H1 (cell line): ENCODE measurements at regions not wholly inside any gene's neighbourhood (a gene's known extent, or its start where the extent isn't known, plus 50 kb on each side); places are given as distances from the start of the nearest gene placed in this dataset.

Source experiments
- CTCF ChIA-PET: fragments of 300-600 bp; sonication (Branson Sonifier 250); formaldehyde crosslinking; loops from one replicate; lab custom pipeline; 2021; ENCODE audit not compliant: partially characterized antibody; lab: Charles Lee
- POLR2A ChIA-PET: fragments of 300-600 bp; sonication (Branson Sonifier 250); formaldehyde crosslinking; loops from one replicate; lab custom pipeline; 2021; ENCODE audit warnings: inconsistent platforms; ENCODE audit not compliant: partially characterized antibody; lab: Charles Lee
- DNase-seq, 2 experiments: peaks; one replicate each; pipeline versions ENCODE4 v3.0.0 to v3.0.0-alpha.2; 2010 to 2022; ENCODE audit warnings: low spot score in 2 of 2, low read depth in 1 of 2, mixed read lengths in 1 of 2
- FAIRE-seq: peaks from 2 replicates; lab custom pipeline; 2011; peaks lifted over from hg19 to GRCh38; lab: Jason Lieb, UNC
- H2AFZ ChIP-seq: 2 replicates; pipeline ENCODE4 v1.8.1; 2012; ENCODE audit warnings: low read length, inconsistent platforms
- H2AK5ac ChIP-seq: 2 replicates; pipeline ENCODE4 v1.6.1; 2013; ENCODE audit warnings: low read depth, low read length
- H2BK120ac ChIP-seq: replicated peaks from 2 replicates; pipeline ENCODE3; 2013; ENCODE audit warnings: low read depth, low read length, inconsistent platforms
- H2BK12ac ChIP-seq: 2 replicates; pipeline ENCODE4 v1.6.1; 2013; ENCODE audit warnings: low read depth, low read length
- H2BK15ac ChIP-seq: 2 replicates; pipeline ENCODE4 v1.6.1; 2013; ENCODE audit warnings: low read length
- H2BK20ac ChIP-seq: 2 replicates; pipeline ENCODE4 v1.6.1; 2013; ENCODE audit warnings: low read length
- H2BK5ac ChIP-seq: 2 replicates; pipeline ENCODE4 v1.6.1; 2013; ENCODE audit warnings: low read depth, low read length
- H3K14ac ChIP-seq: 2 replicates; pipeline ENCODE4 v1.6.1; 2013; ENCODE audit warnings: inconsistent platforms; ENCODE audit not compliant: insufficient read length
- H3K18ac ChIP-seq: 2 replicates; pipeline ENCODE4 v1.6.1; 2013; ENCODE audit warnings: low read length; ENCODE audit errors: extremely low read depth
- H3K23ac ChIP-seq: 2 replicates; pipeline ENCODE4 v1.6.1; 2013; ENCODE audit warnings: inconsistent platforms; ENCODE audit not compliant: insufficient read length
- H3K23me2 ChIP-seq: 2 replicates; pipeline ENCODE4 v1.6.1; 2013; ENCODE audit warnings: low read depth, low read length
- H3K27ac ChIP-seq: 2 replicates; pipeline ENCODE4 v1.6.1; 2011; ENCODE audit warnings: low read depth, low read length, inconsistent platforms
- H3K27me3 ChIP-seq, 4 experiments: replicated peaks in 1 of 4; 1 replicate in 1 of 4; 2 replicates in 3 of 4; pipeline versions ENCODE4 v1.6.1 to v1.8.1; 2011 to 2013; ENCODE audit warnings: low read length in 3 of 4, mild to moderate bottlenecking in 3 of 4, inconsistent platforms in 2 of 4, mixed read lengths in 2 of 4, moderate library complexity in 1 of 4; ENCODE audit not compliant: control insufficient read depth in 3 of 4, insufficient read depth in 3 of 4; ENCODE audit errors: extremely low read depth in 1 of 4
- H3K36me3 ChIP-seq, 4 experiments: 2 replicates each; pipeline versions ENCODE4 v1.6.1 to v1.8.1; 2011 to 2013; ENCODE audit warnings: mild to moderate bottlenecking in 4 of 4, low read length in 3 of 4, moderate library complexity in 2 of 4, control low read depth in 1 of 4, inconsistent platforms in 1 of 4; ENCODE audit not compliant: insufficient read depth in 4 of 4, control insufficient read depth in 2 of 4
- H3K4ac ChIP-seq: replicated peaks from 2 replicates; pipeline ENCODE3; 2013; ENCODE audit warnings: low read length, low read depth, mixed read lengths, inconsistent platforms; ENCODE audit not compliant: insufficient read length
- H3K4me1 ChIP-seq, 4 experiments: replicated peaks in 1 of 4; 1 replicate in 1 of 4; 2 replicates in 3 of 4; pipeline versions ENCODE4 v1.6.1 to v1.8.1; 2011 to 2013; ENCODE audit warnings: low read length in 3 of 4, inconsistent platforms in 2 of 4, mixed read lengths in 1 of 4; ENCODE audit not compliant: insufficient read depth in 4 of 4, control insufficient read depth in 3 of 4
- H3K4me2 ChIP-seq, 2 experiments: 2 replicates each; pipeline versions ENCODE4 v1.6.1 to v1.8.1; 2011 to 2013; ENCODE audit warnings: low read depth in 2 of 2, low read length in 2 of 2, control low read depth in 1 of 2, inconsistent platforms in 1 of 2, mild to moderate bottlenecking in 1 of 2; ENCODE audit not compliant: insufficient read depth in 1 of 2
- H3K4me3 ChIP-seq, 4 experiments: fragments of 200-600, 300-600 bp in 1 of 4; sonication (generic), shearing (Covaris generic), sonication (Bioruptor Twin) in 1 of 4; 2 replicates each; pipeline versions ENCODE4 v1.5.1 to v1.8.1; 2011 to 2016; ENCODE audit warnings: low read length in 4 of 4, low read depth in 3 of 4, control low read depth in 2 of 4, inconsistent platforms in 2 of 4, mild to moderate bottlenecking in 2 of 4, mixed read lengths in 1 of 4, moderate library complexity in 1 of 4; ENCODE audit not compliant: insufficient read depth in 2 of 4; ENCODE audit errors: extremely low read depth in 1 of 4
- H3K56ac ChIP-seq: replicated peaks from 2 replicates; pipeline ENCODE3; 2013; ENCODE audit warnings: low read depth, mild to moderate bottlenecking, mixed read lengths, low read length, inconsistent platforms; ENCODE audit not compliant: insufficient read length
- H3K79me1 ChIP-seq: 2 replicates; pipeline ENCODE4 v1.6.1; 2013; ENCODE audit warnings: low read depth, low read length, control low read depth
- H3K79me2 ChIP-seq, 2 experiments: 2 replicates each; pipeline versions ENCODE4 v1.6.1 to v1.8.1; 2012 to 2013; ENCODE audit warnings: low read length in 2 of 2, mild to moderate bottlenecking in 2 of 2, inconsistent platforms in 1 of 2; ENCODE audit not compliant: insufficient read depth in 2 of 2, control insufficient read depth in 1 of 2
- H3K9ac ChIP-seq, 4 experiments: replicated peaks in 1 of 4; 1 replicate in 1 of 4; 2 replicates in 3 of 4; pipeline versions ENCODE4 v1.6.1 to v1.8.1; 2011 to 2013; ENCODE audit warnings: low read depth in 3 of 4, low read length in 3 of 4, control low read depth in 2 of 4, mild to moderate bottlenecking in 2 of 4, moderate library complexity in 2 of 4, inconsistent platforms in 1 of 4; ENCODE audit errors: extremely low read depth in 1 of 4
- H3K9me3 ChIP-seq, 2 experiments: 2 replicates each; pipeline versions ENCODE4 v1.6.1 to v1.8.1; 2012 to 2013; ENCODE audit warnings: mild to moderate bottlenecking in 2 of 2, moderate library complexity in 2 of 2, control low read depth in 1 of 2, inconsistent platforms in 1 of 2, low read depth in 1 of 2, low read length in 1 of 2, mixed read lengths in 1 of 2; ENCODE audit not compliant: insufficient read depth in 2 of 2
- H4K20me1 ChIP-seq, 2 experiments: replicated peaks in 1 of 2; 2 replicates each; pipeline versions ENCODE3 to v1.8.1; 2011 to 2013; ENCODE audit warnings: inconsistent platforms in 2 of 2, low read length in 2 of 2, mild to moderate bottlenecking in 1 of 2; ENCODE audit not compliant: insufficient read depth in 2 of 2, control insufficient read depth in 1 of 2
- H4K5ac ChIP-seq: 2 replicates; pipeline ENCODE4 v1.6.1; 2013; ENCODE audit warnings: low read length, low read depth, mixed read lengths, inconsistent platforms; ENCODE audit not compliant: insufficient read length
- H4K8ac ChIP-seq: 2 replicates; pipeline ENCODE4 v1.8.0; 2013; ENCODE audit warnings: mild to moderate bottlenecking, moderate library complexity, low read length, inconsistent platforms; ENCODE audit not compliant: insufficient read depth; ENCODE audit errors: extremely low read depth
- H4K91ac ChIP-seq: replicated peaks from 2 replicates; pipeline ENCODE3; 2013; ENCODE audit warnings: low read length, mixed read lengths, inconsistent platforms; ENCODE audit not compliant: insufficient read length
- BCL11A ChIP-seq, 2 experiments: IDR thresholded peaks; one replicate each; pipeline ENCODE4 v1.6.1; 2011; ENCODE audit warnings: low read depth in 2 of 2, low read length in 2 of 2, mild to moderate bottlenecking in 2 of 2
- CEBPB ChIP-seq: IDR thresholded peaks from 2 replicates; pipeline ENCODE4 v1.6.1; 2012; ENCODE audit warnings: low read depth, low read length
- CHD2 ChIP-seq: IDR thresholded peaks from 2 replicates; pipeline ENCODE4 v1.6.1; 2012; ENCODE audit warnings: low read length, improper control_type of control experiment
- CREB1 ChIP-seq: IDR thresholded peaks from 2 replicates; pipeline ENCODE4 v1.6.1; 2012; ENCODE audit warnings: inconsistent platforms
- E2F6 ChIP-seq: IDR thresholded peaks from 2 replicates; pipeline ENCODE4 v1.6.1; 2012; ENCODE audit warnings: inconsistent platforms
- EGR1 ChIP-seq: IDR thresholded peaks from 2 replicates; pipeline ENCODE4 v1.6.1; 2011; ENCODE audit warnings: low read depth, low read length, borderline replicate concordance
- EZH2 ChIP-seq: fragments of 200-600 bp; sonication (generic); IDR thresholded peaks from 2 replicates; pipeline ENCODE4 v1.7.1; 2012; ENCODE audit warnings: low read depth, mild to moderate bottlenecking, moderate library complexity, low read length, inconsistent platforms; ENCODE audit not compliant: severe bottlenecking
- GABPA ChIP-seq: IDR thresholded peaks from 2 replicates; pipeline ENCODE4 v1.6.1; 2011; ENCODE audit warnings: mild to moderate bottlenecking, low read length, moderate library complexity, borderline replicate concordance; ENCODE audit not compliant: insufficient read depth
- MAX ChIP-seq: IDR thresholded peaks from 2 replicates; pipeline ENCODE4 v1.6.1; 2012; ENCODE audit warnings: inconsistent platforms
- POLR2AphosphoS5 ChIP-seq: IDR thresholded peaks from 2 replicates; pipeline ENCODE4 v1.6.1; 2011; ENCODE audit warnings: low read depth, low read length
- SAP30 ChIP-seq: fragments of 300-600 bp; sonication (generic); IDR thresholded peaks from 2 replicates; pipeline ENCODE4 v1.7.1; 2012; ENCODE audit warnings: low read length, moderate library complexity, mild to moderate bottlenecking, inconsistent platforms; ENCODE audit not compliant: insufficient read depth, insufficient replicate concordance
- SIRT6 ChIP-seq: IDR thresholded peaks from one replicate; pipeline ENCODE4 v1.7.1; 2012; ENCODE audit warnings: low read length, inconsistent platforms
- TAF7 ChIP-seq: optimal IDR thresholded peaks from 2 replicates; pipeline ENCODE3; 2011; ENCODE audit warnings: low read depth, mild to moderate bottlenecking, inconsistent platforms, low read length, moderate library complexity, borderline replicate concordance
- TBP ChIP-seq: IDR thresholded peaks from 2 replicates; pipeline ENCODE4 v1.6.1; 2011; ENCODE audit warnings: low read depth, low read length, improper control_type of control experiment
- WGBS, 2 experiments: shearing (Covaris generic) in 1 of 2; methylation state at CpG; one replicate each; pipeline versions ENCODE4 v1.1.6 to v1.1.7; 2013 to 2015; ENCODE audit warnings: low lambda C conversion rate in 2 of 2, mixed read lengths in 2 of 2, inconsistent platforms in 1 of 2, low coverage in 1 of 2, missing lambda C conversion rate in 1 of 2; ENCODE audit not compliant: insufficient replicate concordance in 2 of 2, insufficient coverage in 1 of 2, insufficient read length in 1 of 2; ENCODE audit errors: extremely low coverage in 1 of 2, missing lambda C conversion rate in 1 of 2; 5-methylcytosine and 5-hydroxymethylcytosine counted together

GRCh38 chr14:86604561-86604960 lies 1074.6 kb downstream of the FLRT2 start:
- Histone ChIP-seq H3K4ac (no peak overlapping the region), H3K18ac (no peak overlapping the region), H3K79me1 (no peaks in the 10 kb centered on the region), H4K8ac (no peak overlapping the region), H3K9ac (no peak overlapping the region), H2AK5ac (no peak overlapping the region), H2BK12ac (no peak overlapping the region), H3K4me2 (no peak overlapping the region), H2BK15ac (no peak overlapping the region), H3K4me1 (no peaks in the 10 kb centered on the region), H3K27me3 (no peaks in the 10 kb centered on the region), H2BK5ac (no peak overlapping the region), H3K36me3 (no peaks in the 10 kb centered on the region), H3K23ac (no peak overlapping the region), H3K27ac (no peak overlapping the region), H2BK120ac (no peak overlapping the region), H4K20me1 (no peaks in the 10 kb centered on the region), H4K5ac (no peak overlapping the region), H3K9me3 (no peaks in the 10 kb centered on the region), H4K91ac (no peak overlapping the region), H3K14ac (no peak overlapping the region), H3K23me2 (no peaks in the 10 kb centered on the region), H3K56ac (no peak overlapping the region), H2BK20ac (no peak overlapping the region), H3K79me2 (no peaks in the 10 kb centered on the region), H3K4me3 (no peak overlapping the region), H2AFZ (no peak overlapping the region)
- no peak for FAIRE-seq
- CTCF ChIA-PET, result no interaction called here
- no peak for DNase-seq
- 95% methylated on average over 2 of the region's 2 CpGs; no CpG with 5 or more reads in 1 of the 2 experiments for WGBS, 2 experiments
- POLR2A ChIA-PET, result no interaction called here
- no peak for TF ChIP-seq SIRT6
- no peak for TF ChIP-seq MAX
- no peak for TF ChIP-seq GABPA
- no peak for TF ChIP-seq CEBPB
- no peak for TF ChIP-seq EGR1
- TF ChIP-seq TBP, result no peak
- TF ChIP-seq E2F6, result no peak
- TF ChIP-seq CHD2, result no peak
- TF ChIP-seq TAF7, result no peak
- TF ChIP-seq EZH2, result no peak
- TF ChIP-seq SAP30, result no peak
- TF ChIP-seq BCL11A (IDR thresholded peaks at IDR 0.05; ENCODE audit: low read depth in 2 of 2, low read length in 2 of 2), result no peak
- no peak for TF ChIP-seq CREB1
- TF ChIP-seq POLR2AphosphoS5, result no peak
